GM12891 (cell line): ENCODE measurements at regions not wholly inside any gene's neighbourhood (a gene's known extent, or its start where the extent isn't known, plus 50 kb on each side); places are given as distances from the start of the nearest gene placed in this dataset.

Experiments
- PAX5 ChIP-seq: IDR thresholded peaks from 2 replicates; pipeline ENCODE4 v1.6.1; 2011; ENCODE audit warnings: low read length, moderate library complexity, mild to moderate bottlenecking; ENCODE audit not compliant: insufficient read depth, severe bottlenecking
- POLR2A ChIP-seq: IDR thresholded peaks from 2 replicates; pipeline ENCODE4 v1.6.1; 2011; ENCODE audit warnings: low read depth, low read length, control low read depth
- POLR2AphosphoS5 ChIP-seq: IDR thresholded peaks from 2 replicates; pipeline ENCODE4 v1.6.1; 2011; ENCODE audit warnings: low read depth, low read length, control low read depth
- SPI1 ChIP-seq: IDR thresholded peaks from 2 replicates; pipeline ENCODE4 v1.6.1; 2011; ENCODE audit warnings: low read depth, low read length, control low read depth
- TAF1 ChIP-seq: IDR thresholded peaks from 2 replicates; pipeline ENCODE4 v1.6.1; 2011; ENCODE audit warnings: low read depth, low read length, control low read depth

GRCh38 chr4:156547891-156548290 lies 423.7 kb downstream of the PDGFC start:
- TF ChIP-seq POLR2A: no peak
- TF ChIP-seq SPI1: no peak
- no peak for TF ChIP-seq TAF1
- TF ChIP-seq POLR2AphosphoS5: no peak
- no peak for TF ChIP-seq PAX5
